H9 (cell line): ENCODE measurements at regions not wholly inside any gene's neighbourhood (a gene's known extent, or its start where the extent isn't known, plus 50 kb on each side); places are given as distances from the start of the nearest gene placed in this dataset.
A peak's percentile ranks its signal among the peaks of the same experiment; 100 is the strongest.

Experiments
- DNase-seq: peaks from one replicate; pipeline ENCODE4 v3.0.0-alpha.2; 2017
- H2AFZ ChIP-seq: one replicate; pipeline ENCODE4 v1.6.1; 2013; ENCODE audit warnings: mild to moderate bottlenecking, low read length, control low read depth, moderate library complexity
- H2AK5ac ChIP-seq: 2 replicates; pipeline ENCODE4 v1.6.1; 2013; ENCODE audit warnings: low read length, control low read depth, mixed read lengths; ENCODE audit not compliant: insufficient read length
- H2BK120ac ChIP-seq: one replicate; pipeline ENCODE4 v1.6.1; 2013; ENCODE audit warnings: low read depth, mild to moderate bottlenecking, low read length, control low read depth, inconsistent platforms; ENCODE audit not compliant: poor library complexity, severe bottlenecking
- H2BK12ac ChIP-seq: 2 replicates; pipeline ENCODE4 v1.6.1; 2013; ENCODE audit warnings: low read length, control low read depth, mixed read lengths, low read depth; ENCODE audit not compliant: insufficient read length
- H2BK15ac ChIP-seq: 2 replicates; pipeline ENCODE4 v1.6.1; 2013; ENCODE audit warnings: low read depth, low read length, control low read depth
- H2BK20ac ChIP-seq: one replicate; pipeline ENCODE4 v1.6.1; 2013; ENCODE audit warnings: low read depth, mild to moderate bottlenecking, low read length, control low read depth, inconsistent platforms; ENCODE audit not compliant: poor library complexity, severe bottlenecking
- H2BK5ac ChIP-seq: 2 replicates; pipeline ENCODE4 v1.6.1; 2013; ENCODE audit warnings: low read length, control low read depth, mixed read lengths; ENCODE audit not compliant: insufficient read length
- H3K14ac ChIP-seq: 2 replicates; pipeline ENCODE4 v1.6.1; 2013; ENCODE audit warnings: low read length, control low read depth; ENCODE audit not compliant: insufficient read depth
- H3K18ac ChIP-seq: 2 replicates; pipeline ENCODE4 v1.6.1; 2013; ENCODE audit warnings: low read depth, mild to moderate bottlenecking, mixed read lengths, low read length, control low read depth; ENCODE audit not compliant: insufficient read length
- H3K23ac ChIP-seq: 2 replicates; pipeline ENCODE4 v1.6.1; 2013; ENCODE audit warnings: low read length, control low read depth, mixed read lengths, low read depth; ENCODE audit not compliant: insufficient read length
- H3K23me2 ChIP-seq: 2 replicates; pipeline ENCODE4 v1.6.1; 2013; ENCODE audit warnings: low read depth, mild to moderate bottlenecking, mixed read lengths, low read length, control low read depth; ENCODE audit not compliant: insufficient read length, poor library complexity, severe bottlenecking
- H3K27ac ChIP-seq: 2 replicates; pipeline ENCODE4 v1.5.1; 2013; ENCODE audit warnings: low read length, control low read depth, mixed read lengths, low read depth; ENCODE audit not compliant: insufficient read length
- H3K27me3 ChIP-seq: 2 replicates; pipeline ENCODE4 v1.6.1; 2013; ENCODE audit warnings: low read length, control low read depth, inconsistent platforms; ENCODE audit not compliant: insufficient read depth
- H3K4ac ChIP-seq: 2 replicates; pipeline ENCODE4 v1.6.1; 2013; ENCODE audit warnings: low read depth, mild to moderate bottlenecking, control low read depth, inconsistent platforms, low read length, moderate library complexity
- H3K4me1 ChIP-seq: 2 replicates; pipeline ENCODE4 v1.6.1; 2013; ENCODE audit warnings: low read length, control low read depth, inconsistent platforms; ENCODE audit not compliant: insufficient read depth
- H3K4me2 ChIP-seq: 2 replicates; pipeline ENCODE4 v1.6.1; 2013; ENCODE audit warnings: low read length, control low read depth, mixed read lengths; ENCODE audit not compliant: insufficient read length, insufficient read depth
- H3K56ac ChIP-seq: 2 replicates; pipeline ENCODE4 v1.6.1; 2013; ENCODE audit warnings: low read depth, mild to moderate bottlenecking, mixed read lengths, low read length, control low read depth; ENCODE audit not compliant: insufficient read length
- H3K79me1 ChIP-seq: 2 replicates; pipeline ENCODE4 v1.6.1; 2013; ENCODE audit warnings: low read depth, mild to moderate bottlenecking, moderate library complexity, low read length, control low read depth, inconsistent platforms; ENCODE audit not compliant: insufficient read depth, poor library complexity, severe bottlenecking
- H3K79me2 ChIP-seq: 2 replicates; pipeline ENCODE4 v1.6.1; 2013; ENCODE audit warnings: low read length, control low read depth, inconsistent platforms; ENCODE audit not compliant: insufficient read depth
- H3K9ac ChIP-seq: 2 replicates; pipeline ENCODE4 v1.6.1; 2013; ENCODE audit warnings: low read length, control low read depth, mixed read lengths; ENCODE audit not compliant: insufficient read length; ENCODE audit errors: extremely low read depth
- H3K9me3 ChIP-seq: one replicate; pipeline ENCODE4 v1.6.1; 2013; ENCODE audit warnings: low read depth, low read length, inconsistent platforms; ENCODE audit not compliant: control insufficient read depth
- H3T11ph ChIP-seq: one replicate; pipeline ENCODE4 v1.6.1; 2013; ENCODE audit warnings: mild to moderate bottlenecking, low read length, control low read depth, inconsistent platforms
- H4K20me1 ChIP-seq: one replicate; pipeline ENCODE4 v1.6.1; 2013; ENCODE audit not compliant: control insufficient read depth, insufficient read length, insufficient read depth
- H4K5ac ChIP-seq: 2 replicates; pipeline ENCODE4 v1.6.1; 2013; ENCODE audit warnings: low read depth, mild to moderate bottlenecking, mixed read lengths, low read length, control low read depth; ENCODE audit not compliant: insufficient read length
- H4K8ac ChIP-seq: replicated peaks from 2 replicates; pipeline ENCODE4 v1.6.1; 2013; ENCODE audit warnings: low read length, control low read depth, mixed read lengths, low read depth; ENCODE audit not compliant: insufficient read length
- H4K91ac ChIP-seq: 2 replicates; pipeline ENCODE4 v1.6.1; 2013; ENCODE audit warnings: low read depth, mild to moderate bottlenecking, moderate library complexity, mixed read lengths, low read length, control low read depth; ENCODE audit not compliant: insufficient read length
- H3K27ac Mint-ChIP-seq, 3 experiments: 2 replicates in 2 of 3; 3 replicates in 1 of 3; pipeline ENCODE4 v1.8.0; 2020 to 2021; ENCODE audit warnings: mixed read lengths in 3 of 3, mild to moderate bottlenecking in 1 of 3, moderate library complexity in 1 of 3
- H3K27me3 Mint-ChIP-seq: 2 replicates; pipeline ENCODE4 v1.8.0; 2021; ENCODE audit warnings: low read depth, mild to moderate bottlenecking, moderate library complexity, mixed read lengths
- H3K36me3 Mint-ChIP-seq, 3 experiments: 2 replicates in 2 of 3; 3 replicates in 1 of 3; pipeline ENCODE4 v1.8.0; 2020 to 2021; ENCODE audit warnings: low read depth in 3 of 3, mixed read lengths in 3 of 3; ENCODE audit not compliant: insufficient read depth in 1 of 3
- H3K4me1 Mint-ChIP-seq, 2 experiments: 2 replicates each; pipeline ENCODE4 v1.8.0; 2020; ENCODE audit warnings: mixed read lengths in 2 of 2
- H3K4me3 Mint-ChIP-seq, 2 experiments: 2 replicates in 1 of 2; 3 replicates in 1 of 2; pipeline ENCODE4 v1.8.0; 2020 to 2021; ENCODE audit warnings: mild to moderate bottlenecking in 2 of 2, mixed read lengths in 2 of 2, moderate library complexity in 1 of 2
- H3K9me3 Mint-ChIP-seq, 2 experiments: 2 replicates in 1 of 2; 3 replicates in 1 of 2; pipeline ENCODE4 v1.8.0; 2020; ENCODE audit warnings: mild to moderate bottlenecking in 2 of 2, mixed read lengths in 2 of 2, moderate library complexity in 1 of 2
- WGBS: extraction: QIAGEN DNeasy Blood & Tissue Kit; methylation state at CpG from one replicate; pipeline ENCODE4 v1.1.7; 2013; ENCODE audit warnings: missing lambda C conversion rate, low lambda C conversion rate, mixed read lengths; ENCODE audit not compliant: insufficient read length; ENCODE audit errors: extremely low coverage; 5-methylcytosine and 5-hydroxymethylcytosine counted together
- TF ChIP-seq, protein P1 (sequence below): fragments of 200-600 bp; sonication (generic); conservative IDR thresholded peaks from 3 replicates; pipeline ENCODE4 v1.8.0; 2021; ENCODE audit warnings: antibody characterized with exemption, mild to moderate bottlenecking

GRCh38 chr4:8690216-8691150, 97.9 kb downstream of the CPZ start:
- Histone ChIP-seq H3K56ac (no peak overlapping the region), H2BK15ac (no peak overlapping the region), H4K5ac (no peak overlapping the region), H2BK12ac (no peak overlapping the region), H3K23me2 (no peaks in the 10 kb centered on the region), H3K9me3 (no peaks in the 10 kb centered on the region), H3K18ac (no peak overlapping the region), H3K14ac (no peak overlapping the region), H4K91ac (no peak overlapping the region), H3K79me2 (no peaks in the 10 kb centered on the region), H2BK20ac (no peak overlapping the region), H3K4me1 (no peaks in the 10 kb centered on the region), H4K20me1 (no peaks in the 10 kb centered on the region), H3K4me2 (no peak overlapping the region), H2BK5ac (no peak overlapping the region), H3K4ac (no peak overlapping the region), H3K79me1 (no peaks in the 10 kb centered on the region), H4K8ac (no peak overlapping the region), H3K9ac (no peak overlapping the region), H2AK5ac (no peak overlapping the region), H3K27ac (no peak overlapping the region), H2BK120ac (no peak overlapping the region), H3T11ph (no peak overlapping the region), H3K27me3 (no peaks in the 10 kb centered on the region; the same call in 1 of the 2 replicates), H3K23ac (no peak overlapping the region), H2AFZ (no peak overlapping the region)
- Mint-ChIP-seq H3K27me3 (peaks cover 86% of the 10 kb centered on the region), H3K4me3 (no peak overlapping the region), H3K27ac (no peak overlapping the region; a peak in 1 of 7 replicates), H3K4me1 (peaks cover 3 to 10% of the 10 kb centered on the region in 2 experiments; a peak in 3 of 4 replicates), H3K36me3 (no peaks in the 10 kb centered on the region; a peak in 1 of 7 replicates), H3K9me3 (peaks cover 0 to 3% of the 10 kb centered on the region in 2 experiments; a peak in 3 of 5 replicates)
- no CpG with 5 or more reads among the region's 23 CpGs for WGBS
- TF ChIP-seq, protein P1, sequence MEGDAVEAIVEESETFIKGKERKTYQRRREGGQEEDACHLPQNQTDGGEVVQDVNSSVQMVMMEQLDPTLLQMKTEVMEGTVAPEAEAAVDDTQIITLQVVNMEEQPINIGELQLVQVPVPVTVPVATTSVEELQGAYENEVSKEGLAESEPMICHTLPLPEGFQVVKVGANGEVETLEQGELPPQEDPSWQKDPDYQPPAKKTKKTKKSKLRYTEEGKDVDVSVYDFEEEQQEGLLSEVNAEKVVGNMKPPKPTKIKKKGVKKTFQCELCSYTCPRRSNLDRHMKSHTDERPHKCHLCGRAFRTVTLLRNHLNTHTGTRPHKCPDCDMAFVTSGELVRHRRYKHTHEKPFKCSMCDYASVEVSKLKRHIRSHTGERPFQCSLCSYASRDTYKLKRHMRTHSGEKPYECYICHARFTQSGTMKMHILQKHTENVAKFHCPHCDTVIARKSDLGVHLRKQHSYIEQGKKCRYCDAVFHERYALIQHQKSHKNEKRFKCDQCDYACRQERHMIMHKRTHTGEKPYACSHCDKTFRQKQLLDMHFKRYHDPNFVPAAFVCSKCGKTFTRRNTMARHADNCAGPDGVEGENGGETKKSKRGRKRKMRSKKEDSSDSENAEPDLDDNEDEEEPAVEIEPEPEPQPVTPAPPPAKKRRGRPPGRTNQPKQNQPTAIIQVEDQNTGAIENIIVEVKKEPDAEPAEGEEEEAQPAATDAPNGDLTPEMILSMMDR: no peak
- peak; percentile 15 for DNase-seq
